ENCODE measurements at regions not wholly inside any gene's neighbourhood (a gene's known extent, or its start where the extent isn't known, plus 50 kb on each side); places are given as distances from the start of the nearest gene placed in this dataset.
A peak's percentile ranks its signal among the peaks of the same experiment; 100 is the strongest.

GRCh38 chr3:61360297-61360965 lies 109.2 kb upstream of the FHIT start:
- Histone ChIP-seq H2AFZ (ENCODE audit: low read length) (no peak overlapping the region), H3K9me2 (ENCODE audit: low read depth, low read length) (no peaks in the 10 kb centered on the region), H3K79me2 (ENCODE audit: insufficient read depth, low read length) (no peaks in the 10 kb centered on the region), H3K4me3 (ENCODE audit: low read depth, low read length, poor library complexity, severe bottlenecking) (no peak overlapping the region), H4K20me1 (ENCODE audit: insufficient read depth, low read length) (no peaks in the 10 kb centered on the region), H3F3A (ENCODE audit: insufficient read depth, low read length) (no peaks in the 10 kb centered on the region), H3K27ac (ENCODE audit: low read depth, low read length, poor library complexity, severe bottlenecking) (no peak overlapping the region), H3K9me3 (ENCODE audit: low read length) (no peaks in the 10 kb centered on the region), H3K27me3 (ENCODE audit: insufficient read depth, low read length) (no peaks in the 10 kb centered on the region), H3K9ac (ENCODE audit: low read length) (no peak overlapping the region), H3K4me2 (ENCODE audit: low read length) (no peak overlapping the region), H3K36me3 (ENCODE audit: insufficient read depth, low read length) (no peaks in the 10 kb centered on the region), H3K4me1 (ENCODE audit: insufficient read depth, low read length, severe bottlenecking) (no peaks in the 10 kb centered on the region)
- TF ChIP-seq EZH2 (IDR thresholded peaks at IDR 0.05; ENCODE audit: borderline replicate concordance, low read length) (no peak), CTCF (IDR thresholded peaks at IDR 0.05; ENCODE audit: low read length) (no peak)

GRCh38 chr3:61369678-61370077 lies 118.4 kb upstream of the FHIT start:
- H3K27ac ChIP-seq (ENCODE audit: low read depth, low read length, poor library complexity, severe bottlenecking) = no peak overlapping the region
- H3K36me3 ChIP-seq (ENCODE audit: insufficient read depth, low read length) = no peaks in the 10 kb centered on the region
- no peaks in the 10 kb centered on the region for H4K20me1 ChIP-seq (ENCODE audit: insufficient read depth, low read length)
- H3K27me3 ChIP-seq (ENCODE audit: insufficient read depth, low read length) = no peaks in the 10 kb centered on the region
- H3K9me2 ChIP-seq (ENCODE audit: low read depth, low read length) = no peaks in the 10 kb centered on the region
- no peaks in the 10 kb centered on the region for H3K9me3 ChIP-seq (ENCODE audit: low read length)
- no peaks in the 10 kb centered on the region for H3K4me1 ChIP-seq (ENCODE audit: insufficient read depth, low read length, severe bottlenecking)
- no peaks in the 10 kb centered on the region for H3F3A ChIP-seq (ENCODE audit: insufficient read depth, low read length)
- H3K9ac ChIP-seq (ENCODE audit: low read length) = no peak overlapping the region
- H3K4me2 ChIP-seq (ENCODE audit: low read length) = no peak overlapping the region
- no peaks in the 10 kb centered on the region for H3K79me2 ChIP-seq (ENCODE audit: insufficient read depth, low read length)
- no peak overlapping the region for H2AFZ ChIP-seq (ENCODE audit: low read length)
- no peak for TF ChIP-seq EZH2 (IDR thresholded peaks at IDR 0.05; ENCODE audit: borderline replicate concordance, low read length)
- no peak for TF ChIP-seq CTCF (IDR thresholded peaks at IDR 0.05; ENCODE audit: low read length)
- H3K4me3 ChIP-seq (ENCODE audit: low read depth, low read length, poor library complexity, severe bottlenecking) = no peak overlapping the region

- H3K9me2 ChIP-seq (ENCODE audit: low read depth, low read length) = no peaks in the 10 kb centered on the region
- H2AFZ ChIP-seq (ENCODE audit: low read length) = no peak overlapping the region
- no peak overlapping the region for H3K4me3 ChIP-seq (ENCODE audit: low read depth, low read length, poor library complexity, severe bottlenecking)
- H3K9me3 ChIP-seq (ENCODE audit: low read length) = no peaks in the 10 kb centered on the region
- no peaks in the 10 kb centered on the region for H3K4me1 ChIP-seq (ENCODE audit: insufficient read depth, low read length, severe bottlenecking)
- peak; percentile 74 for TF ChIP-seq CTCF (IDR thresholded peaks at IDR 0.05; ENCODE audit: low read length)
- no peak for TF ChIP-seq EZH2 (IDR thresholded peaks at IDR 0.05; ENCODE audit: borderline replicate concordance, low read length)
- no peaks in the 10 kb centered on the region for H3K27me3 ChIP-seq (ENCODE audit: insufficient read depth, low read length)
- no peaks in the 10 kb centered on the region for H3K79me2 ChIP-seq (ENCODE audit: insufficient read depth, low read length)
- H4K20me1 ChIP-seq (ENCODE audit: insufficient read depth, low read length) = no peaks in the 10 kb centered on the region
- H3K36me3 ChIP-seq (ENCODE audit: insufficient read depth, low read length) = no peaks in the 10 kb centered on the region
- no peak overlapping the region for H3K27ac ChIP-seq (ENCODE audit: low read depth, low read length, poor library complexity, severe bottlenecking)
- H3K9ac ChIP-seq (ENCODE audit: low read length) = no peak overlapping the region
- H3F3A ChIP-seq (ENCODE audit: insufficient read depth, low read length) = no peaks in the 10 kb centered on the region
- H3K4me2 ChIP-seq (ENCODE audit: low read length) = no peak overlapping the region
Measured at GRCh38 chr3:61371123-61371522, 119.9 kb upstream of the FHIT start.

All from OCI-LY1 (cell line).